ENCODE measurements at regions not wholly inside any gene's neighbourhood (a gene's known extent, or its start where the extent isn't known, plus 50 kb on each side); places are given as distances from the start of the nearest gene placed in this dataset.

GRCh38 chr3:171950373-171950772 is 89.0 kb upstream of the FNDC3B start:
- TF ChIP-seq CTCF (conservative IDR thresholded peaks at IDR 0.05; ENCODE audit: low read depth in 2 of 2): no peak
- no peak for TF ChIP-seq EZH2 (IDR thresholded peaks at IDR 0.05; ENCODE audit: low read depth, unreplicated experiment)
- no peak for TF ChIP-seq NANOG (IDR thresholded peaks at IDR 0.05; ENCODE audit: borderline replicate concordance)
- no peak for TF ChIP-seq POLR2AphosphoS5 (IDR thresholded peaks at IDR 0.05; ENCODE audit: low read depth)
- no peak for TF ChIP-seq JUNB (IDR thresholded peaks at IDR 0.05; ENCODE audit: unreplicated experiment)
- TF ChIP-seq CREB1 (CRISPR knock-in tag; IDR thresholded peaks at IDR 0.05; ENCODE audit: low read depth): no peak
- TF ChIP-seq REST (IDR thresholded peaks at IDR 0.05; ENCODE audit: unreplicated experiment): no peak
- TF ChIP-seq ZNF114 (CRISPR knock-in tag; IDR thresholded peaks at IDR 0.05): no peak
- no peak for TF ChIP-seq ZNF462 (CRISPR knock-in tag; IDR thresholded peaks at IDR 0.05)
- TF ChIP-seq ETS1 (IDR thresholded peaks at IDR 0.05): no peak
- no peak for TF ChIP-seq EZH2phosphoT487 (IDR thresholded peaks at IDR 0.05; ENCODE audit: unreplicated experiment)
- no peak for TF ChIP-seq ZNF331 (CRISPR knock-in tag; IDR thresholded peaks at IDR 0.05; ENCODE audit: low read depth)
- no peak for TF ChIP-seq STAT1 (IDR thresholded peaks at IDR 0.05; ENCODE audit: unreplicated experiment)

Measured in GM23338 (cell line).